RCC 7860 (cell line): ENCODE measurements at regions not wholly inside any gene's neighbourhood (a gene's known extent, or its start where the extent isn't known, plus 50 kb on each side); places are given as distances from the start of the nearest gene placed in this dataset.
A peak's percentile ranks its signal among the peaks of the same experiment; 100 is the strongest.
"Not testable (repeated sequence)": the region's sequence is repeated elsewhere in the genome, so short reads cannot be mapped to it uniquely, and the experiment has no call there.

Experiments used
- DNase-seq: peaks from one replicate; pipeline ENCODE4 v3.0.0-alpha.2; 2015; ENCODE audit warnings: low spot score
- FAIRE-seq: peaks from 2 replicates; lab custom pipeline; 2012; peaks lifted over from hg19 to GRCh38; lab: Jason Lieb, UNC

DNA sequence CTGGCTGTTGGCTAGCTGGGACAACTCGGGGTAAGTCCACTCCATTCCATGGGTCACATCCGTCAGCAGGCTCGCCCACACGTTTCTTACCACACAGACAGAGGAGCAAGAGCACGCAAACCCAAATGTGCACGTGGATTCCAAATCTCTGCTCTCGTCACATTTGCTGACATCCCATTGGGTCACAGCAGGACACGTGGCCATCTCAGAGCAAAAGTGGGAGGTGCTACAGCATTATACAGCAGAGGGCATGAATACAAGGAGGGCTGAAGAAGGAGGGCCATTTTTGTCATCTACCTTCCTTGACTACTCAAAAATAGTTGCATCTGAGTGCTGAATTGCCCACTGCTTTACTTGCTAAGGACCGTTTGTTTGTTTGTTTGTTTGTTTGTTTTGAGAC lies 84.7 kb downstream of the RBBP6 start:
- FAIRE-seq (no peak), DNase-seq (no peak)

DNA sequence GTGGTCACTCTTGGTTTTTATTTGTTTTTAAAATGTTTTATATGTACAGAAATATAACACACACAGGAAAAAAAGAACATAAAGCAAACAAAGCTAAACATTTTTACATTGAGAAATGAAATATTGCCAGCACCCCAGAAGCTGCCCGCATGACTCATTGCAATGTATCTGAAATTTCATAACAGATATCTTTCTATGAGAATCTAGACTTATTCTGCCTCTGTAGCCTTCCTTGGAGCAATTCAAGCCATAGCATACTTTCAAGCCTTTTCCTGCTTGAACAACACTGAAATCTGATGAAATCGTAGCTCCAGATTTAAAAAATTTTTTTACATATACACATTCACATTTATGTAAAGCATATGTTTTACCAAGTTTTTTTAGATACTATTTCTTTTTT lies 86.9 kb downstream of the RBBP6 start:
- no peak for FAIRE-seq
- DNase-seq: no peak

DNA sequence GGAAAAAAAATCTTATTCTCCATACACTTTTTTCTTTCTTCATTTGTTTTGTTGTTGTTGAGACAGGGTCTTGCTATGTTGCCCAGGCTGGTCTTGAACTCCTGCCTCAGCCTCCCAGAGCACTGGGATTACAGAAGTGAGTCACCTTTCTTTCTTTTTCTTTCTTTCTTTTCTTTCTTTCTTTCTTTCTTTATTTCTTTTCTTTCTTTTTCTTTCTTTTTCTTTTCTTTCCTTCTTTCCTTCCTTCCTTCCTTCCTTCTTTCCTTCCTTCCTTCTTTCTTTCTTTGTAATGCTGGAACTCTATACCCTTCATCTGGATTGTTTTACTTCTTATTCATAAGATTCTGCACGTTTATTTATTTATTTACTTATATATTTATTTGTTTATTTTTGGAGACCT lies 94.5 kb upstream of the TNRC6A start:
- DNase-seq: no peak

DNA sequence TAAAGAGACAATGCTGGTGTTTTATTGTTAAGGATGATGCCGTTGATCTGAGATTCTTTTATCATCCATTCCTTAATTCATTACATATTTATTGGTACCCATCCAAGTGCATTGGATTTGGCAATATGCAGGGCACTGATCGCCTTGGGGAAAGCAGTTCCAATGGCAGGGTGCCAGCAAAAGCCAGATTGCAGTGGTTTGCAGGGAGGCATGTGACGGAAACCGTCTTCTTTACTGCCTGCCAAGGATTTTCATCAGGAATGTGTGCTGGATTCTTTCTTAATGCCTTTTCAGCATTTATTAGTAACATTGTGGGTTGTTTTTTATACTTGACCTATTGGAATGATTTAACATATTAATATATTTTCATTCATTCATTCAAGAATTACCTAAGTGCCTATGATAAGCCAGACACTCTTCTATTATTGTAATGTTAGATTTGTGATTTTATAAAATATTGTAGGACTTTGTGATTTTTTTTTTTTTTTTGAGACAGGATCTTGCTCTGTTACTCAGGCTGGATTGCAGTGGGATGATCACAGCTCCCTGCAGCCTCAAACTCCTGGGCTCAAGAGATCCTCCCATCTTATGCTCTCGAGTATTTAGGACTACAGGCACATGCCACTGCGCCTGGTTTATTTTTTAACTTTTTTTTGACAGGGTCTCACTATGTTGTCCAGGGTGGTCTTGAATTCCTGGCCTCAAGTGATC lies 93.4 kb upstream of the TNRC6A start:
- DNase-seq: peak; percentile 89
- FAIRE-seq: peak; percentile 97

More for the DNA sequence above, 94.5 kb upstream of the TNRC6A start:
- no peak for FAIRE-seq

DNA sequence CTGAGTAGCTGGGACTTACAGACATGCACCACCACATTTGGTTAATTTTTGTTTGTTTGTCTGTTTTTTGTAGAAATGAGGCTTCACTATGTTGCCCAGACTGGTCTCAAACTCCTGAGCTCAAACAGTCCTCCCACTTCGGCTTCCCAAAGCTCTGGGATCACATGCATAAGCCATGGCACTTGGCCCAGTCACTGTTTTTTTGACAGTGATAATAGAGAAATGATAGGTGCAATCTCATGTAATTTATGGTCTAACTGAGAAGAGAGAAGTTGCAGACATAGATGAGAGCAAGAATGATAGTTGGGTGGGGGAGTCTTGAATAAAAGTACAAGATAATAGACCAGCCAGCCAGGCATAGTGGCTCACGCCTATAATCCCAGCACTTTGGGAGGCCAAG lies 89.7 kb upstream of the TNRC6A start:
- FAIRE-seq (no peak), DNase-seq (no peak)

DNA sequence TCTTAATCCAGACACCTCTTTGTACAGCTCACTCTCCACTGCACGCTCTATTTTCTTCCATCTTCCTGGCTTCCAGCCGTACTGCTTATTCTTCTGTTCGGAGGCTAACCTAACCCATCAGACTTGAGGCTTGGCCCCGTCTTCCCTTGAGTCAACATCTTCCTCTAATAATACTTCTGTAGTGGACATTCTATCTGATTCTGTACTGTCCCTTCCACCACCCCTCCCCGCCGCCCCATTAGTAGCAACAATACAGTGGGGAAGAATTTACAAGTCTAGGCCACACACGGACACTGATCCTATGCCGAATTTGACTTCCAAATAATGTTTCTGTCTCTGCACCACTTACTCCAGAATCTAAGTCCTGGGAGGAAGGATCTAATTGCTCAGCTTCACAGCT lies 86.0 kb upstream of the TNRC6A start:
- DNase-seq (no peak), FAIRE-seq (no peak)

DNA sequence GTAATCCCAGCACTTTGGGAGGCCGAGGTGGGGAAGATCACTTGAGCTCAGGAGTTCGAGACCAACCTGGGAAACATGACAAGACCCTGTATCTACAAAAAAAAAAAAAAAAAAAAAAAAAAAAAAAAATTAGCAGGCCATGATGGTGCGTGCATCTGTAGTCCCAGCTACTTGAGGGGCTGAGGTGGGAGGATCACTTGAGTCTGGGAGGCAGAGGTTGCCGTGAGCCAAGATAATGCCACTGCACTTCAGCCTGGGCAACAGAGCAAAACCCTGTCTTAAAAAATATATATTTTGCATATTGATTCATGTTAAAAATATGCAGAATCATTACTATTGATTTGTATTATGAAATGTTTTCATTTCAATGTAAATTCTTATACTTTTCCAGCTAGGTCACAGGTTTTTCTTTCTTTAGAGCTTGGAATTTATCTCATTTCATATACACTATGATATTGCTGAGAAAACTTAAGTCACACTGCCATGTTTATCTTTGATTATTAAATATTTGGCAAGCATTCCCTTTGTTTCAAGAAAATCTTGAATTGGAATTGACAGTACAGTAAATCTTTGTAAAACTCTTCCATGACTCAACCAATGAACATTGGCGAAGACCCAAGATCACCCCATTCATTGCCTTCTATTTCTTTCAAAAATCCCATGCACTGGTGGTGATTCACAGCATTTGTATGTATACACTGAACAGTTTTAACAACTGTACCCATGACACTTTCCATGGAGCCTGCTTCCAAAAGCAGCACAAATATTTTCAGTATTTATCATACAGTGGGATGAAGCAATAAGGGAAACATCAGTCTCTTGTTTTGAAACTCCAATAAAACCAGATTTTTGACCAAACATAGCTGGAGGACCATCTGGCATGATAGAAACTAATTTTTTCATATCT lies 83.5 kb upstream of the TNRC6A start:
- FAIRE-seq: peak; percentile 98
- DNase-seq: peak; percentile 98

DNA sequence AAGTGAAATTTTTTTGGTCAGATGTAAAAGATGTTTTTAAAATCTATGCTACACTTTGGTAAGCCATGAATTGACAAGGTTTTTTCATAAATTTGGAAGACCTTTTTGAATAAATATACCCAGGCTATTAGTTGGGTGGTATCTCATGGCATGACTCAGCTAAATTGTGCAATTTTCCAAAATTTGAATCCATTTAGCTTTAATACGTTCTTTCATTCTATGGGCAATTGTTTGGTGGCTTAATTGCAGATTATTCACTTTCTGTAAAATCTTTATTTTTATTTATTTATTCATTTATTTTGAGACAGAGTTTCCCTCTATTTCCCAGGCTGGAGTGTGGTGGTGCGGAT lies 82.8 kb upstream of the TNRC6A start:
- FAIRE-seq (no peak), DNase-seq (no peak)

DNA sequence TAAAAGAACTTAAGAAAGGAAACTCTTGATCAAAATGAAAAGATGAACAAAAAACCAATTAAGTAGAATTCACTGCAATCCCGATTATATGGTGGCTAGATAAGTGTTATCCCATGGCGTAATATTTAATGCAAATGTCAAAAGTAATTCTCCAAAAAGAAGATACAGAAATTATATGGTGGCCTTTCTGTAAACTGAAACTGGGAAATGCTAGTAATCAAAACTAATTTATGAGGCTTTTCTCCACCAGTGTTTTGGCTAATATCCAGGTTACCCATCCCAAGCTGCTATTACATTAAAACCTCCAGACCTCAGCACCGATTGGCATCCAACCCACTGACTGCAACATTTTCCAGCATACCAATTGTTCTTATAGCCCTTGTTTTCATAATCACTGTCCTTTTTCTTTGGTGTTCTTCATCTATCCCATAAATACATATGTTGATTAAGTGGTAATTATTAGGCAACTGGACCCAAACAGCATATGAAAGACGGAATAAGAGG lies 77.2 kb upstream of the TNRC6A start:
- FAIRE-seq (no peak), DNase-seq (no peak)

DNA sequence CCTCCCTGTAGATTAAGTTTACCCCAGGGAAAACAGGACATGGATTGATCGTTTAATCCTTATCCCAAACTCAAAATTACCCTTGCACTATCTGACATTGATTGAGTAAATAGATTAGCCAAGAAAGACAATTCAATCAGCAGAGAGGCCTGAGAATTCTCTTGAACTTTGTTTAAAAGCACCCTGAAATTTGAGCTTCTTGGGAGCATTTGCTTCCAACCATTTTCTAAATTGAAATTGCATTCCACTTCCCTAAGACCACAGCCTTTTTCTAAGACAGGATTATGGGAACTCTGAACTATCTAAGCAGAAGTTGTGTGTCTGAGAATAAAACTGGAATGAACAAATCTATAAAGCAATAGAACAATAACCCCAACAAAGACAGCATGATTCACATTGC lies 76.6 kb upstream of the TNRC6A start:
- FAIRE-seq: no peak
- DNase-seq: no peak

DNA sequence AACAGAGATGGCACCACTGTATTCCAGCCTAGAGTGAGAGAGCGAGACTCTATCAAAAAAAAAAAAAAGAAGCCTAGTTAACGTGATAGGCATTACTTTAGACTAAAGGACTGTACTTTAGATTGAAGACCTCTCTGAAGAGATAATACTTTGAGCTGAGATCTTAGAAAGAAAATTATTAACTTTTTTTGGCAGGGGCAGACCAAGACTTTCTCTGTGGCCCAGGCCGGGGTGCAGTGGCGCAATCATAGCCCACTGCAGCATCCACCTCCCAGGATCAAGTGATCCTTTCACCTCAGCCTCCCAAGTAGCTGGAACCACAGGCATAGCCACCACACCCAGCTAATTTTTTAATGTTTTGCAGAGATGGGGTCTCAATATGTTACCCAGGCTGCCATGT lies 75.7 kb upstream of the TNRC6A start:
- no peak for DNase-seq
- no peak for FAIRE-seq

DNA sequence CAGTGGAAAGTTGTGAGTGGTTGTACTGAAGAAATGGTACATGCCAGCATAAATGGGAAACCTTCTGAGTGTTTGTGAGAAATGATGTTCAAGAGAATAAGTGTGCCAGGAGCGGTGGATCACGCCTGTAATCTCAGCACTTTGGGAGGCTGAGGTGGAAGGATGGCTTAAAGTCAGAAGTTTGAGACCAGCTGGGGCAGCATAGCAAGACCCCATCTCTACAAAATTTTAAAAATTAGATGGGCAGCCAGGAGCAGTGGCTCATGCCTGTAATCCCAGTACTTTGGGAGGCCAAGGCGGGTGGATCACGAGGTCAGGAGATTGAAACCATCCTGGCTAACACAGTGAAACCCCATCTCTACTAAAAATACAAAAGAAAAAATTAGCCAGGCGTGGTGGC lies 63.5 kb upstream of the TNRC6A start:
- not testable (repeated sequence) for DNase-seq, FAIRE-seq

DNA sequence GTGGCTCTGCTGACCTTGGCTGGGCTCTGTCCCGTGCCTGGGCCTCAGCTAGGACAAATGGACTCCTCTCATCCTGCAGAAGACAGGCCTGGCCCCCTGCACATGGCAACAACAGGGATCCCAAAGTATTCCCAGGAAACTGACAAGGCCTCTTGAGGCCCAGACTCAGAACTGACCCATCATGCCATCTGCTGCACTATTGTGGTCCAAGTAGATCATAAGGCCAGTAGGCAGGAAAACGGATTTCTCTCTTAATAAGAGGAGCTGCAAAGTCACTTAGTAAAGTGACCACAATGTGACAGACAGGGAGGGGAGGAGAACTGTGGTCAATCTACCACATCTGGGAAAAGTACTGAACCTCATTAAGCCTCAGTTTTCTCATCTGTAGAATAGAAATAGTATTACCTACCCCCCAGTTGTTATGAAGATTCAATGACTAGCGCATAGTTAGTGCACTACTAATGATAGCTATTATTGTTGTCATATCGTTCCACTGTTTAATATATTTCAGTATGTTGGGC lies 62.1 kb upstream of the TNRC6A start:
- FAIRE-seq (no peak), DNase-seq (no peak)

DNA sequence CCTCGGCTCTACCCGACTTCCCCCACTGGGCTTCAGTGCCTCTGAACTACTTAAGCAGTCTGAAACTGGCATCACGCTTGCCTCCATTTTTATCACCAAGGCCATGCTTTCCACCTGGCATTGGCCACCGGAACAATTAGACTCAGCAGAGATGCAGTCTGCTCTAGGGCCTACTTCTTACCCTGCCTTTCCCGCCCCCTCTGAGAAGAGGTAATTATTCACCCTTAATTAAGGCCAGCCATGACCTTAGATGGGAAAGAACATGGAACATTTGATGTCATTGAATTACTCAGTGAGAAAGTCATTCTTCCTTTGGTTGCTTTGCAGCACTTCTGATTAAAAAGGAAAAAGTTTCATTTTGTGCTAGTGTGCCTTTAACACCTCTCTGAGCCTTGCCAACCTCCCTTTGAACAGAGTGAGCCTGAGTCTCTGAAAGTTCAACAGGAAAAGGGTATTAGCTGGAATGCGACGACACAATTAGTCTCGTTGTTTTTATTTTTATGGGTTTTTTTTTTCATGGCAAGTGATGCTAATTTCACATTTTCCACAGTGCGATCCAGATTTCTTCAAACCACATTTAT lies 60.9 kb upstream of the TNRC6A start:
- peak; percentile 58 for DNase-seq
- FAIRE-seq: no peak

DNA sequence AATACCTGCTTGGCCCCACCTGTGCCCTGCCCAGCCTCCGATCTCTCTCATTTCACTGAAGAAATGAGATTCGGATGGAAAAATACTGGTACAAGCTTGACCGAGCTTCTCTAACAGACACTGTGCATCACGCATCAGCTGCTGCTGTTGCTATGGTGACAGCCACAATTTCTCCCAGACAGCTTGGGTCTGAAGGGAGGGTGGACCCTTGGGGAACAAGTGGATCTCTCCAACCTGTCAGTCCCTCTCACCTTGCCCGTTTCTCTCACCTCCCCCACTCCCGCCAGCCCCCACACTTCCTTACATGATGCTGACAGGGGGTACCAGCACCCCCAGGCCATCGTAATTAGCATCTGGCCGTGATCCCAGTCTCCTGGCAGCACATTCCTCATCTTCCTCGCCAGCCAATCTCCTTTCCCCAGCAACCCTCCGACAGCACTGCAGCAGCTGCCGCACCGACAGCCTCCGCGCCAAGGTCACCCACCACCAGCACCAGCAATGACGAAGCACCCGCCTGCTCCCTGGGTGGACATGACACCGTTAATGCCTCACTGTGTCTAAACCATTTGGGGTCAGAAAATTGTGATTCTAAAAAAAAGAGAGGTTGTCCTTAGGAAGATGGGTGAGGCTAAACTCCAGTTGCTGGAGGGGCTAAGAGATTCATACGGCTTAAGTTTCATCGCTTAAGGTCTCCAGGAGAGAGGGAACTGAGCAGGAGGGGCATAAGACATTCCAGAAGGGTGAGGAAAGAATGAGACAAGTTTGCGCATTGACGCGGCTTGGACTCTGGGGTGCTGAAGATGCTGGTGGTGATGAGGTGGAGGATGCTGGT lies 58.6 kb upstream of the TNRC6A start:
- FAIRE-seq (no peak), DNase-seq (peak; percentile 88)

DNA sequence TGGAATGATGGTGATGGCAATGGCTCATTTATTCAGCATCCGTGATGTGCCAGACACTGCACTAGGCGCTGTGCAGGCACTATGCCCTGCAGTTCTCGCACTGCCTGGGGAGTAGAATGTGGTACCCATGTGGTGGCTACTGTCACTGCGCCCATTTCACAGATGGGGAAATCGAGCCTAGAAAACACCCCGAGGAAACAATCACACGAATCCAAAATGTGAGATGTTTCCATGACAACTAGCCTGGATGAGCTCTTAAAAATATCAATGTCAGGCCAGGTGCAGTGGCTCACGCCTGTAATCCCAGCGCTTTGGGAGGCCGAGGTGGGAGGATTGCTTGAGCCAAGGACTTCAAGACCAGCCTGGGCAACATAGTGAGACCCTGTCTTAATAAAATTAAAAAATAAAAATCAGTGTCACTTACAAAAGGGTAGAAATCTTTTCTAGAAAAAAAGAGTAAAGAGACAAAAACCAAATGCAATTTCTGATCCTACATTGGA lies 57.9 kb upstream of the TNRC6A start:
- FAIRE-seq (no peak), DNase-seq (no peak)

DNA sequence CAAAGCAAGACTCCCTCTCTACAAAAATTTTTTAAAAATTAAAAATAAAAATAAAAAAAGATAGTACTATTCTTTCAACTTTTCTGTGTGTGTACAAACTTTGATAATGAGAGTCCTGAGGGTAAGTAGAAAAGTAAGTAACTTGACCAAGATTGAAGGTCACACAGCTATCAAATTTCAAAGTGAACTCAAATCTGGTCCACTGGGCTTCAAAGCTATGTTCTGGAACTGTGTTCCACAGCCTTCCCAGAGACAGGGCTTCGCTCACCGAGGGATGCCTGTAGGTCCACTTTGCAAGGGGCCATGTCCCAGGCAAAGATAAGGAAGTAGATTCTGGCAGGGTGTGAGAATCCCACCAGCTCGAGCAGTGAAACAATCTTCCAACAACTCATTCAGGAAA lies 56.3 kb upstream of the TNRC6A start:
- DNase-seq (no peak), FAIRE-seq (no peak)

DNA sequence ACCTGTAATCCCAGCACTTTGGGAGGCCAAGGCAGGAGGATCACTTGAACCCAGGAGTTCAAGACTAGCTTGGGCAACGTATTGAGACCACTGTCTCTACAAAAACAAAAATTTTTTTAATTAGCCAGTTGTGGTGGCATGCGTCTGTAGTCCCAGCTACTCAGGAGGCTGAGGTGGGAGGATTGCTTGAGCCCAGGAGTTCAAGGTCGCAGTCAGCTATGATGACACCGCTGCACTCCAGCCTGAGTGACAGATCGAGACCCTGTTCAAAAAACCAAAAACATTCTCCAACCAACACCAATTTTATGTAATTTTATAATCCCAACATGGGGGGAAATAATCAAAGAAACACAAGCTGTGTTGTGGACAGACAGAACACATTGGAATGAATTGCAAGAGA lies 54.6 kb upstream of the TNRC6A start:
- no peak for FAIRE-seq
- no peak for DNase-seq

DNA sequence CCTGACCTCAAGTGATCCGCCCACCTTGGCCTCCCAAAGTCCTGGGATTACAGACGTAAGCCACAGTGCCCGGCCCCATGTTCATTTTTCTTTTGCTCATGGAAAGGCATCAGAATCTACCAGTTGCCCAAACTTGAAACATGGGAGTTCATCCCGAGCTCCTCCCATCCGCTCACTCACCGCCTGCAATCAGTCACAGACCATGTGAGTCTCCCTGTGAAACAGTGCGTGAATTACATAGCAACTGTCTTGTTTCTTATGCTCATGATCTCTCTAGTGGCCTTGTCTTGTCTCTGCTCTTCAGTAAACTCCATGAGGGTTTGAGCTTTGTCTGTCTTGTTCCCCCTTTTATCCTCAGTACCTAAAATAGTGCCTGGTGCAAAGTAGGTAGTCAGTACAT lies 52.1 kb upstream of the TNRC6A start:
- DNase-seq (no peak), FAIRE-seq (no peak)
